ENCODE measurements at regions not wholly inside any gene's neighbourhood (a gene's known extent, or its start where the extent isn't known, plus 50 kb on each side); places are given as distances from the start of the nearest gene placed in this dataset.
A peak's percentile ranks its signal among the peaks of the same experiment; 100 is the strongest.

GRCh38 chr12:3336606-3337311, 154.2 kb upstream of the PRMT8 start:
- DNase-seq, result peak in 11 of 14 donors; percentile 26 to 84 (median 63)

GRCh38 chr12:3337944-3338343, 153.1 kb upstream of the PRMT8 start:
- no peak for DNase-seq

GRCh38 chr12:3339221-3339620, 151.8 kb upstream of the PRMT8 start:
- DNase-seq, result no peak

GRCh38 chr12:3341594-3341993, 149.4 kb upstream of the PRMT8 start:
- peak in 2 of 14 donors; percentile 7 to 13 for DNase-seq

- DNase-seq, result peak in 8 of 14 donors; percentile 12 to 33 (median 18)
Observed at GRCh38 chr12:3342051-3342450, 149.0 kb upstream of the PRMT8 start.

DNA sequence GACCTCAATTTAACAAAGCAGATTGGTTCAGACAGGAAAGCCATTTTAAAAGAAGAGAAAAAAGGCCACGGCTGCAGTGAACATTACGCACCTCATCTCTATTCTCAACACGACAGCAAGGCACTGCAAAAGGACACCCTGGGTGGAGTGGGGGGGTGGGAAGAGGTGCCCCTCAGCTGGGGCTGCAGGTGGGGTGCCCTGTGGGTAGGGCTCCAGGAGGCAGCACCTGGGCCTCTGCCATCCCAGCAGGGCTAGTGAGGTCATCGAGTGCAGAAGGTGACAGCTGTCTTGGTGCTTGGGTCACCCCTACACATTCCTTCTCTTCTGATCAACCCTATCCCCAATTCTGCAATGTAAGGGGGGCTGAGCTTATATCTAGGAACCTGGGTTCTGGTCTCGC, 142.9 kb upstream of the PRMT8 start:
- DNase-seq, result no peak

GRCh38 chr12:3350432-3350831, 140.6 kb upstream of the PRMT8 start:
- DNase-seq, result no peak

DNA sequence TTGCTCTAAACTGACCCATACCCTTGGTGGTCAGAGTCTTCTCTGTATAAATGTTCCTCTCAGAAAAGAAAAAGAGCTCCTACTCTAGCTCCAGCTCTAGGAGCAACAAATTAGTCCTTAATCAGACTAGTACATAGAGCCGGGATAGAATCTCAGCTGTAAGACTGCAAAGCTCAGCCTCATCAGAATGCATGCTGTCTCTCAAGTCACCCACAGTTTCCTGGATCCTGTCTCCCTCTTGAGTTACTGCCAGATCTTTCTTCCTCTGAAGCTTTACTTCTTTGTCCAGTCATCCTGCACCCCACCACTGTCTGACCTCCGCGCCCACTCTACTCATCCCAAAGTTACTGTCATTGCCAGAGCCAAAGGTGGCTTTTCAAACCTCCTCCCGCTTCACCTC, 139.3 kb upstream of the PRMT8 start:
- no peak for DNase-seq

DNA sequence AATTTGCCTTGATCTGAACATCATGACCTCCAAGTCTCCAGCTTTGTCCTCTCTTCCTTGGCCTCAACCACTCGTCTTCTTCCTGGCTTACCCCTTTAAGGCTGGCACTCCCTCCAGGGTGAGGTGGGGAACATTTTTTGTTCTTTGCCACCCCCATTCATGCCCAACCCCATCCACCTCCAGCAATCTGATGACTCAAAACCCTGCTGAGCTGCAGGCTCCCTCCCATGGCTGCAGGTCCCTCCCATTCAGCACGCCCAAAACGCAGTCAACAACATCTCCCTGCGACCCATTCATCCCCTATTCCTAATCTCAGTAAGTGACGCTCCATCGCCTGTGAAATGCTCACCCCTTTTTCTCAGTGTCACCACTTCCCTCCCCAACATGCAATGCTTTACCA, 138.8 kb upstream of the PRMT8 start:
- no peak for DNase-seq

GRCh38 chr12:3353621-3354020, 137.4 kb upstream of the PRMT8 start:
- DNase-seq, result no peak

GRCh38 chr12:3354586-3354985, 136.4 kb upstream of the PRMT8 start:
- no peak for DNase-seq

- no peak for DNase-seq
Observed at GRCh38 chr12:3355378-3355900, 135.6 kb upstream of the PRMT8 start.

- no peak for DNase-seq
Observed at GRCh38 chr12:3357950-3358525, 133.0 kb upstream of the PRMT8 start.

- DNase-seq, result no peak
Observed at GRCh38 chr12:3359478-3359877, 131.5 kb upstream of the PRMT8 start.

DNA sequence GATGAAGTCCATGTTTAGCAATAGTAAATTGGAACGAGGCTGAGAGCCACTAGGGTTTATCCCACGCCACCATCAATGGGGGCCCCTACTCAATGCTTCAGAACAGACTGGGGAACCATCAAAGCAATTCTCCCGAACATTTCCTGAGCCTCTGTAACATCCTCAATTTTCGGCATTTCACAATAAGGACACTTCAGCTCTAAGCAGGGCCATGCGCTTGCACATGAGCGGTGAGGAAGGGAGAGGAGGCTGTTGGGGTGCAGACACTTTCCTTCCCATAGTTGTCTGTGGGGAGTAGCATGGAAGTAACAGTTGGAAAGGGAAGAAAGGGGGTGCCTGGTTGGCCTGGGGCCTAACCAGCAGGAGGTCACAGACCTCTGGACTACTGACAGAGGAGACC, 129.9 kb upstream of the PRMT8 start:
- no peak for DNase-seq

DNA sequence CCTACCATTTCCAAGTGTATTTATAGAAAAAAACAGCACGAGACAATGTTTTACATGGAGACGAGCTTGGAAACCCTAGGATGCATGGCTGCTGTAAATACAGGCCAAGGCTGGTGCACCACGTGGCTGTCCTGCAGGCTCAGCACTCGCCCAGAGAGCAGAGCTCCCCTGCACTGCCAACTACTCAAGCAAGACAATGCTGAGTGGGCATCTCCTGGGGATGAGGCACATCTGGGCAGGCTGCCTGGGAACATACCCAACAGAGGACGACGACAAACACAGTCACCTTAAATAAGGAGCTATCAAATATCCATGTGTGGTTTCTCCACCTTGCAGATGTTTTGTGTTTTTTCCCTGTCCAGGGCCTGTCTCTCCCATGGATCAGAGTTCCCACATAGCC, 128.3 kb upstream of the PRMT8 start:
- DNase-seq, result no peak

GRCh38 chr12:3363608-3364007, 127.4 kb upstream of the PRMT8 start:
- no peak for DNase-seq

DNA sequence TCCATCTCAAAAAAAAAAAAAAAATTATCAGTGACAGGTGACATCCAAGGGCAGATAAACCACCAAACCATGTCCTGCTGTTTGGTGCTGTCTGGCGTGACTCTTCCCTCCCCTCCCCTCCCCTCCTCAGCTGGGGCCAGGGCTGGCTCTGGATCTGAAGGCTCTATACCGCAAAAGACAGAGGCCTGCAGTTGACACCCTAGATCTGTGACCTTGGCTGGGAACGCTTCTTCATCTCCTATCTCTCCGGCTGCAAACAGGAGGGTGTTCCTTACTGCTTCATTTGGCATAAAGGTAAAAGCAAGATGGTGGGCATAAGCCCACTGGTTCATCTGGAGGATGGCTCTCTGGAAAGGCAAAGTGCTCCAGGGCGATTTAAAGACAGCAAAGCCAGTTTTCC, 126.8 kb upstream of the PRMT8 start:
- no peak for DNase-seq

GRCh38 chr12:3364661-3365462, 126.1 kb upstream of the PRMT8 start:
- DNase-seq, result no peak

DNA sequence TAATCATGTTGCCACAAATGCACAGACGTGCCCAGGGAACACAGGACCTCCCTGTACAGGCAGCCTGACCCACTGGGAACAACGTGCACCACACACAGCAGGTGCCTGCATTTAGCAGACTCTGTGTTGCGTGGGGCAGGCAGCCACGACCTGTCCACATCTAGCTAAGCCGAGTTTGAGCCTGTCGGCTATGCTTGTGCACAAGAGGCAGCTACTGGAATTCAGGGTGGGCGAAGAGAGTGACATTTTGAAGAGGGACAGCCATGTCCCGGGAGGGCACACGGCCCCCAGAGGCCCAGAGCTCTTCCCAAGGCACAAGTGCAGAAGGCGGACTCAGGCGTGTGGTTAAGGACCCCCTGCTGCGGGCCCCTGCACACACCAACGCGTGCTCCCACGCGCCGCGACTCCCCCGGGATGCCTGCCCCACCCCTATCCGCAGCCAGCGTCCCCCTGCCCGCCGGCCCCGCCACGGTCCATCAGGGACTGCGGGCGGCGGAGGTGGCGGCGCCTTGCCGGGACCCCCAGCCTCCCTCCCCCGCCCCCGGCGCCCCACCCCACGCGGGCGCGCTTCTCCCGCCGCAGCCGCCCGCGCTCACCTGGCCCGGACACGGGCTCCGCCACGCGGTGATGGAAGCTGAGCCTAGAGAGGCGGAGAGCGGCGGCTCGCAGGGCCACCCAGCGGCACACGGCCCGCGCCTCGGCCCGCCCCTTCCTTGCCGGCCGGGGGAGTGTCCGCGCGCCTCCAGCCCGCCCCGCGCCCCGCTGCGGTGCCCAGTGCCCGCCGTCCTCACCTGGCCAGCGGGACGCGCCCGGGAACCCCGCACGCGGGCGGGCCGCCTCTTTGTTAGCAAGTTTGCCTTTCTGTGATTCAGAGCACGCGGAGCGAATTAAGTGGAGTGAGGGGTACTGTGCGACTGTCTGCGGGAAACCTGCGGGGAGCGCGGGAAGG, 125.3 kb upstream of the PRMT8 start:
- no peak for DNase-seq

GRCh38 chr12:3366451-3367110, 124.4 kb upstream of the PRMT8 start:
- DNase-seq, result no peak
